ENCODE measurements at regions not wholly inside any gene's neighbourhood (a gene's known extent, or its start where the extent isn't known, plus 50 kb on each side); places are given as distances from the start of the nearest gene placed in this dataset.
"Not testable (repeated sequence)": the region's sequence is repeated elsewhere in the genome, so short reads cannot be mapped to it uniquely, and the experiment has no call there.

- Histone ChIP-seq H3K27me3 (ENCODE audit: insufficient read depth, insufficient read length) (no peaks in the 10 kb centered on the region), H3K9me3 (ENCODE audit: insufficient read depth, low read length) (no peaks in the 10 kb centered on the region), H3K9ac (ENCODE audit: insufficient read length, low read depth) (no peak overlapping the region), H3K36me3 (ENCODE audit: insufficient read depth, insufficient read length, low read length) (no peaks in the 10 kb centered on the region), H3K4me1 (ENCODE audit: insufficient read depth, insufficient read length) (no peaks in the 10 kb centered on the region), H3K4me3 (ENCODE audit: insufficient read length, low read depth) (no peak overlapping the region)
- no peak for DNase-seq (ENCODE audit: low read depth, low spot score)
- TF ChIP-seq SUZ12 (IDR thresholded peaks at IDR 0.05; ENCODE audit: extremely low read depth, insufficient read depth, insufficient read length): no peak
- TF ChIP-seq ZNF274 (IDR thresholded peaks at IDR 0.05; ENCODE audit: low read depth, low read length): no peak
- TF ChIP-seq YY1 (IDR thresholded peaks at IDR 0.05; ENCODE audit: insufficient read depth, insufficient read length): no peak
These were observed 273.7 kb downstream of the SRGAP2C start for GRCh38 chr1:121458291-121459048.

GRCh38 chr1:121459235-121459634 lies 274.5 kb downstream of the SRGAP2C start:
- TF ChIP-seq SUZ12 (IDR thresholded peaks at IDR 0.05; ENCODE audit: extremely low read depth, insufficient read depth, insufficient read length) (no peak), YY1 (IDR thresholded peaks at IDR 0.05; ENCODE audit: insufficient read depth, insufficient read length) (no peak), ZNF274 (IDR thresholded peaks at IDR 0.05; ENCODE audit: low read depth, low read length) (no peak)
- Histone ChIP-seq H3K4me1 (ENCODE audit: insufficient read depth, insufficient read length) (no peaks in the 10 kb centered on the region), H3K36me3 (ENCODE audit: insufficient read depth, insufficient read length, low read length) (no peaks in the 10 kb centered on the region), H3K9ac (ENCODE audit: insufficient read length, low read depth) (no peak overlapping the region), H3K4me3 (ENCODE audit: insufficient read length, low read depth) (no peak overlapping the region), H3K27me3 (ENCODE audit: insufficient read depth, insufficient read length) (no peaks in the 10 kb centered on the region), H3K9me3 (ENCODE audit: insufficient read depth, low read length) (no peaks in the 10 kb centered on the region)
- DNase-seq (ENCODE audit: low read depth, low spot score): no peak

GRCh38 chr1:121469395-121469794 lies 284.6 kb downstream of the SRGAP2C start:
- H3K36me3 ChIP-seq (ENCODE audit: insufficient read depth, insufficient read length, low read length): not testable (repeated sequence)

DNA sequence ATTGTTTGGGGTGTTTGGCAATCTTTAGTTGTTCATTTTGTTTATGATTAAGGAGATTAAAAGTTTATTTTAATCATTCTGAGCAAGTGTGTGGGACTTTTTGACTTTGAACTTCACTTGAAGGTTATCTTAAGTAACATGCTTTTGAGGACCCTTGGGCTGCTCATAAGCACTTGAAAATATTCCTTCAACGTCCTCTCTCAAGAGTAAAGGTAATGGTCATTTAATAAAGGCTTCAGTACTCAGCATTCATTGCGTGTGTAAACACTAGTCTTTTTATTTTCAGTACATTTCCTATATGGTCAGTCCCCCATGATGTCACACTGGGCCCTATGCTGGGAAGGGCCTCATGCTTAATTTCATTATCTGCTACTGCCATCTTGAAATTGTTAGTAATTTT lies 285.6 kb downstream of the SRGAP2C start:
- not testable (repeated sequence) for H3K9ac ChIP-seq (ENCODE audit: insufficient read length, low read depth); DNase-seq (ENCODE audit: low read depth, low spot score); H3K36me3 ChIP-seq (ENCODE audit: insufficient read depth, insufficient read length, low read length); H3K4me1 ChIP-seq (ENCODE audit: insufficient read depth, insufficient read length); H3K27me3 ChIP-seq (ENCODE audit: insufficient read depth, insufficient read length); H3K4me3 ChIP-seq (ENCODE audit: insufficient read length, low read depth); H3K9me3 ChIP-seq (ENCODE audit: insufficient read depth, low read length)

More at GRCh38 chr1:121469395-121469794, 284.6 kb downstream of the SRGAP2C start:
- not testable (repeated sequence) for H3K9ac ChIP-seq (ENCODE audit: insufficient read length, low read depth); H3K9me3 ChIP-seq (ENCODE audit: insufficient read depth, low read length); DNase-seq (ENCODE audit: low read depth, low spot score); H3K4me3 ChIP-seq (ENCODE audit: insufficient read length, low read depth); H3K4me1 ChIP-seq (ENCODE audit: insufficient read depth, insufficient read length); H3K27me3 ChIP-seq (ENCODE audit: insufficient read depth, insufficient read length)

- Histone ChIP-seq H3K4me3 (ENCODE audit: insufficient read length, low read depth) (no peak overlapping the region), H3K4me1 (ENCODE audit: insufficient read depth, insufficient read length) (no peaks in the 10 kb centered on the region), H3K27me3 (ENCODE audit: insufficient read depth, insufficient read length) (no peaks in the 10 kb centered on the region), H3K9me3 (ENCODE audit: insufficient read depth, low read length) (peaks cover 15% of the 10 kb centered on the region; the same call in 1 of the 2 replicates), H3K9ac (ENCODE audit: insufficient read length, low read depth) (no peak overlapping the region), H3K36me3 (ENCODE audit: insufficient read depth, insufficient read length, low read length) (no peaks in the 10 kb centered on the region)
- no peak for DNase-seq (ENCODE audit: low read depth, low spot score)
- TF ChIP-seq ZNF274 (IDR thresholded peaks at IDR 0.05; ENCODE audit: low read depth, low read length): no peak
- TF ChIP-seq YY1 (IDR thresholded peaks at IDR 0.05; ENCODE audit: insufficient read depth, insufficient read length): no peak
- TF ChIP-seq SUZ12 (IDR thresholded peaks at IDR 0.05; ENCODE audit: extremely low read depth, insufficient read depth, insufficient read length): no peak
These were observed 286.7 kb downstream of the SRGAP2C start for GRCh38 chr1:121471523-121471922.

DNA sequence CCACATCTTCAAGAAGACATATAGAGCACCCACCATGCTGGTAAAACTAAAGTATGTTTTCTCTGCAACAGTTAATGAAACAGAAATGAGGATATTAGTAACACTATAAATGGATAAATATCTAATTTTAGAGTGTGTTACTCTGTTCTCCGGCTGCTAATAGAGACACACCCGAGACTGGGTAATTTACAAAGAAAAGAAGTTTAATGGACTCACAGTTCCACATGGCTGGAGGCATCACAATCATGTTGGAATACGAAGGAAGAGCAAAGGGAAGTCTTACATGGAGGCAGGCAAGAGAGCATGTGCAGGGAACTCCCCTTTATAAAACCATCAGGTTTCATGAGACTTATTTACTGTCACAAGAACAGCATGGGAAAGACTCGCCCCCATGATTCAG lies 287.2 kb downstream of the SRGAP2C start:
- Histone ChIP-seq H3K9me3 (ENCODE audit: insufficient read depth, low read length) (peaks cover 20% of the 10 kb centered on the region; the same call in 1 of the 2 replicates), H3K36me3 (ENCODE audit: insufficient read depth, insufficient read length, low read length) (no peaks in the 10 kb centered on the region), H3K4me1 (ENCODE audit: insufficient read depth, insufficient read length) (no peaks in the 10 kb centered on the region), H3K4me3 (ENCODE audit: insufficient read length, low read depth) (no peak overlapping the region), H3K27me3 (ENCODE audit: insufficient read depth, insufficient read length) (no peaks in the 10 kb centered on the region), H3K9ac (ENCODE audit: insufficient read length, low read depth) (no peak overlapping the region)
- no peak for DNase-seq (ENCODE audit: low read depth, low spot score)
- no peak for TF ChIP-seq ZNF274 (IDR thresholded peaks at IDR 0.05; ENCODE audit: low read depth, low read length)
- no peak for TF ChIP-seq SUZ12 (IDR thresholded peaks at IDR 0.05; ENCODE audit: extremely low read depth, insufficient read depth, insufficient read length)
- no peak for TF ChIP-seq YY1 (IDR thresholded peaks at IDR 0.05; ENCODE audit: insufficient read depth, insufficient read length)

- H3K4me1 ChIP-seq (ENCODE audit: insufficient read depth, insufficient read length): no peaks in the 10 kb centered on the region
- no peak overlapping the region for H3K9ac ChIP-seq (ENCODE audit: insufficient read length, low read depth)
- no peaks in the 10 kb centered on the region for H3K27me3 ChIP-seq (ENCODE audit: insufficient read depth, insufficient read length)
- no peak for DNase-seq (ENCODE audit: low read depth, low spot score)
- H3K9me3 ChIP-seq (ENCODE audit: insufficient read depth, low read length): 0 out of 2 replicates have a peak, but pooled peaks cover 9% of the 10 kb centered on the region
- TF ChIP-seq YY1 (IDR thresholded peaks at IDR 0.05; ENCODE audit: insufficient read depth, insufficient read length) (no peak), ZNF274 (IDR thresholded peaks at IDR 0.05; ENCODE audit: low read depth, low read length) (no peak), SUZ12 (IDR thresholded peaks at IDR 0.05; ENCODE audit: extremely low read depth, insufficient read depth, insufficient read length) (no peak)
- no peak overlapping the region for H3K4me3 ChIP-seq (ENCODE audit: insufficient read length, low read depth)
- H3K36me3 ChIP-seq (ENCODE audit: insufficient read depth, insufficient read length, low read length): no peaks in the 10 kb centered on the region
These were observed 298.5 kb downstream of the SRGAP2C start for GRCh38 chr1:121483234-121483633.
